GM12874 (cell line): ENCODE measurements at regions not wholly inside any gene's neighbourhood (a gene's known extent, or its start where the extent isn't known, plus 50 kb on each side); places are given as distances from the start of the nearest gene placed in this dataset.

Source experiments
- TF ChIP-seq, protein P1 (sequence below): IDR thresholded peaks from 2 replicates; pipeline ENCODE4 v1.5.1; 2011; ENCODE audit warnings: low read depth, mild to moderate bottlenecking, control low read depth, low read length, moderate library complexity; ENCODE audit not compliant: insufficient read depth

DNA sequence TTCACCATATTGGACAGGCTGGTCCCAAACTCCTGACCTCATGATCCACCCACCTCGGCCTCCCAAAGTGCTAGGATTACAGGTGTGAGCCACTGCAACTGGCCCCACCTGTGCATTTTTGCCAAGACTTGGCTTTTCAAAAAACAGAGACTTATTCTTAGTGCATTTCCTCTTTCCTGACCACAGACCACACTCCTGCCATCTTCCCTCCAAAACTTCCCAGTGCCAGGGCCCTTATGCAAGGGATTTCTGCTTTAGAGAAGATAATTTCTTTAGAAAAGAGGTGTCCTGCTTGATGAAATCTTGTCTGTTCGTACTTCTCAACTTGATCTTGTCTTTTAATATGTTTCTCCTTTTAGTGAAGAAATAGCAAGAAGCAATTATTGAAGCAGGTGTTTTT lies 98.8 kb upstream of the ZNF516 start:
- TF ChIP-seq, protein P1, sequence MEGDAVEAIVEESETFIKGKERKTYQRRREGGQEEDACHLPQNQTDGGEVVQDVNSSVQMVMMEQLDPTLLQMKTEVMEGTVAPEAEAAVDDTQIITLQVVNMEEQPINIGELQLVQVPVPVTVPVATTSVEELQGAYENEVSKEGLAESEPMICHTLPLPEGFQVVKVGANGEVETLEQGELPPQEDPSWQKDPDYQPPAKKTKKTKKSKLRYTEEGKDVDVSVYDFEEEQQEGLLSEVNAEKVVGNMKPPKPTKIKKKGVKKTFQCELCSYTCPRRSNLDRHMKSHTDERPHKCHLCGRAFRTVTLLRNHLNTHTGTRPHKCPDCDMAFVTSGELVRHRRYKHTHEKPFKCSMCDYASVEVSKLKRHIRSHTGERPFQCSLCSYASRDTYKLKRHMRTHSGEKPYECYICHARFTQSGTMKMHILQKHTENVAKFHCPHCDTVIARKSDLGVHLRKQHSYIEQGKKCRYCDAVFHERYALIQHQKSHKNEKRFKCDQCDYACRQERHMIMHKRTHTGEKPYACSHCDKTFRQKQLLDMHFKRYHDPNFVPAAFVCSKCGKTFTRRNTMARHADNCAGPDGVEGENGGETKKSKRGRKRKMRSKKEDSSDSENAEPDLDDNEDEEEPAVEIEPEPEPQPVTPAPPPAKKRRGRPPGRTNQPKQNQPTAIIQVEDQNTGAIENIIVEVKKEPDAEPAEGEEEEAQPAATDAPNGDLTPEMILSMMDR: no peak

DNA sequence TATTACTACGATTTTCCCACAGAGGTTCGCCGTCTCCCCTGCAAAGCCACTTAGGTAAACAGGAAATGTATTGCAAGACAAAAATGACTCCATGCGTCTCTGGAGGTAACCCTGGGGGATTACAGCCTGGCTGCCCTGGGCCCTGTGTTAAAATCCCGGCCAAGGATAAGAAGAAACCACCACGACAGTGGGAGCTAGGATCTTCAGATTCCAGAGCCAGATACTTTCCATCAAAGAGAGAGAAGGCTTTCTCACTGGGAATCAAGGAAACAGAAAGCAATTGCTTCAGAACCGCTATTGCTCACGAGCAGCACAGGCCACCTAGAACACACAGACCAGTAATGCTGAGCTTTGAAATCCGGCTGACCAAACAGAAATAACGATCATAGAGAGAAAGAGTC lies 97.9 kb upstream of the ZNF516 start:
- TF ChIP-seq, protein P1: no peak

DNA sequence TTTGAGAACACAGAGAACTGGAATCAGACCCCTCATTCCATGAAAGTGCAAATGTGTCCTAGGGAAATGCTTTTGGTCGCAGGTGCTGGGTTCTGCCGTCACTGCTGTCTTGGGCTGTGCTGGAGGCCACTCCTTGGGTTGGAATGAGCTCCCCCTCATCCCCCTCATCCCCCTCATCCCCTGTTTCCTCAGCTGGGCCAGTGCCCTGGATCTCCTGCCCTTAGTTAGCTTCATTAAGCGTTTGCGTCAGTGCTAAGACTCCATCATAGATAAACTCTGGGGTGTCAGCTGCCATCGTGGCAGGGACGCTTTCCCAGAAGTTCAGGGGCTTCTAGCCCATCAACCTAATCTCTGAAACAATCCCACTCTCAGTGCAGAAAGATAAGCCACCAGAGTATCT lies 97.1 kb upstream of the ZNF516 start:
- TF ChIP-seq, protein P1: no peak

DNA sequence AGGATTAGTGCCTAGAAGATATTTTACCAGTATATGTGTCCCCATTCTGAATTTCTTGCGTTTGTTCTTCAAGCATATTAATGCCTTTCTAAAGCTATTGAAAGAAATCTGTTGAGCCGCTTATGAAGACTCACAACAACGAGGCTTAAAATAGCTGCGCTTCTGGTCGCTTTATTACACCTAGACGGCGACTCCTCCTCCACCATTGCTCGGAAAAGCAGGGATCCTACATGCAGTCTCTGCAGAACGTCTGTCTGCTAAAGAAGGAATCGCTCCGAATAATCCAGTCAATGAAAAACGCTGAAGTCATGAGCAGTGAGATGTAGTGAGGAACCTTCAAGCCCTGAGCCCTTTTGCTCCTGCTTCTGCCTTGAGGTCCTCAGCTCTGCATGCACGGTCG lies 94.8 kb upstream of the ZNF516 start:
- TF ChIP-seq, protein P1: no peak

DNA sequence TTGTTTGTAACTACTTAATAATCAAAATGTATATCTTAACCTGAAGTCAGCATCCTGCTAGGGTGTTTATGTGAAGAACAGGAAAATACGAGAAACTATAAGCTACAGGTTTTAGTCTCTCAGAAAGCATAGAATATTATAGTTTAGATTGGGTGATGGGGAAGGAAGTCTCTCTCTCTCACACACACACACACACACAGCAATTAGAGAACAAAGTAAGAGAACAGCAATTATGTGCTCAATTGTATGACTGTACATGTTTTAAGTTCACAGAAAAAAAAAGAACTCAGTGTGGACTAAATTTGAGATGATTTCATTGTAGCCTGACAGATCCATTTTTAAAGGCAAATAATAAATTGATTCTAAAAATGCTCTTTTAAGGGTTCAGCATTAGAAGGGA lies 94.3 kb upstream of the ZNF516 start:
- TF ChIP-seq, protein P1: no peak

DNA sequence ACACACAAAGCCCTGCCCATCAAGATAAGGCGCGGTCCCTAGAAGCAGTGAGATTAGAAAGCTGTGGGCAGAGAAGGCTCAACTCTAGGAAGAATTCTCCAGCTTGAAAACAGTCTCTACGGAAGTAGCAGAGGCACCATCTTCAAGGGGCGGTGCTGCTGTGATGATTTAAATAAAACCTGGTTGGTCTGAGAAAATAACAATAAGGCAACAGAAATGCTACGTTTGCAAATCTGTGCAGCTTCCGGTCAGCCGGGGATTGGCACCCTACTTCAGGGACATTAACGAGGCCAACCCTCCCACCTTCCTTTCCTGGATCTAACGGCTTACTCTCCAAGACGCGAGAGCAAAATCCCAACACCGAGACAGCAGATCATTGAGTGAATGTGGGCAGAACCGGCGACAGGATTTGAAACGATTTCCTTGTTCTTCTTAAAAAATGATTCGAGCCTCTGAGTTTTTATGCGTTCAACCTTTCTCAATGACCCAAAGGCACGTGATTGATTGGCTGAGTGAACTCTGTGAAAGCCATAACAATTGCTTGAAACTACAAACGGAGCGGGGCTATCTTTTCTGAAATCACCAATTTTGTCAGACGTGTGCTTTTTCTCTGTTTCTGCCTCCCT lies 93.7 kb upstream of the ZNF516 start:
- TF ChIP-seq, protein P1: no peak

DNA sequence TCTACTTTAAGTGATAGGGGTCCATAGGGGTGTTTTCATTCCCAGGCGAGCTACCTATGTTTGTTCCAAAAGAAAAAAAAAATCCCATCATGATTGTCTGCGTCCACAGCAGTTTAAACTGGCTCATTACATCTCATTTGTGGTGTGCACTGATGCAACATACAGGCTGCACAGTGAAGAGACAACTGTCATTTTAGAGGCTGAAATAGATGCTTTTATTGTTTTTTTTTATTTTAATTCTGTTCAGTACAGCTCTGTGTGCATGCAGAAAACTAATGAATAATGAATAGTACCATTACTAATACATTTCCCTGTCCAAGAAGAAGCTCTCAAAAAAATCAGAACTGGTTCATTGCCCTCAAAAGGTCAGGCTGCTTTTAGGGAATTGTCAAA lies 92.8 kb upstream of the ZNF516 start:
- TF ChIP-seq, protein P1: no peak
